MM.1S (cell line): ENCODE measurements at regions not wholly inside any gene's neighbourhood (a gene's known extent, or its start where the extent isn't known, plus 50 kb on each side); places are given as distances from the start of the nearest gene placed in this dataset.

ENCODE experiments used
- CTCF ChIP-seq: fragments of 300-600 bp; sonication (generic); IDR thresholded peaks from 2 replicates; pipeline ENCODE4 v1.5.1; 2016; ENCODE audit warnings: antibody characterized with exemption, low read length, mixed read lengths
- EZH2 ChIP-seq: fragments of 300-600 bp; sonication (generic); optimal IDR thresholded peaks from 2 replicates; pipeline ENCODE3; 2017; ENCODE audit warnings: low read depth, mild to moderate bottlenecking, antibody characterized with exemption, low read length, mixed read lengths
- EZH2phosphoT487 ChIP-seq: fragments of 300-600 bp; sonication (generic); IDR thresholded peaks from 2 replicates; pipeline ENCODE4 v1.6.1; 2018; ENCODE audit warnings: antibody characterized with exemption, low read length

- TF ChIP-seq CTCF (no peak), EZH2 (no peak), EZH2phosphoT487 (no peak)
These were observed 645.2 kb upstream of the IGFBP3 start for GRCh38 chr7:46566097-46566774.
